ENCODE measurements at regions not wholly inside any gene's neighbourhood (a gene's known extent, or its start where the extent isn't known, plus 50 kb on each side); places are given as distances from the start of the nearest gene placed in this dataset.

DNA sequence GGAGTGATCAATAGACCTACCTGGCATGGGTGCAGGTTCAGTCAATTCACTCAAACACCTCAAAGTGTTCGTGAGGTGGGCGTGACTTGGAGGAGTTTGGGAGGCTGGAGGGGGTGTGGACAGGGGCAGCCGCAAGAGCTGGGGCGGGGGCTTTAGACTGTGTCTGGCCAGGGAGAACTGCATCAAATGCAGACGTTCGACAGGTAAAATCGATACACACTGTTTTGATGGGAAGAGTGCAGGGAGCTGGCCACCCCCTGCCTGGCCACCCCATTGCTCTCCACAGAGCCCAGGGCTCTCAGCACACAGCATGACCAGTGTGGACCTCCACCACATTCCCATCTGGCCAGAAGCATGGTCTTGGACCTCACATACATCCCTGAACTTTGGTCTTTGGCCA is 412.1 kb downstream of the OCA2 start:
- Mint-ChIP-seq H3K4me3 (ENCODE audit: unreplicated experiment) (no peak overlapping the region), H3K36me3 (ENCODE audit: low read depth) (no peaks in the 10 kb centered on the region), H3K4me1 (ENCODE audit: low read depth) (peaks cover 40% of the 10 kb centered on the region), H3K27ac (ENCODE audit: unreplicated experiment) (peak overlapping the region; percentile 87), H3K9me3 (ENCODE audit: low read depth) (peaks cover 2% of the 10 kb centered on the region), H3K27me3 (ENCODE audit: low read depth) (no peaks in the 10 kb centered on the region)
- no peak for DNase-seq (ENCODE audit: low spot score)
- TF ChIP-seq, protein P1, sequence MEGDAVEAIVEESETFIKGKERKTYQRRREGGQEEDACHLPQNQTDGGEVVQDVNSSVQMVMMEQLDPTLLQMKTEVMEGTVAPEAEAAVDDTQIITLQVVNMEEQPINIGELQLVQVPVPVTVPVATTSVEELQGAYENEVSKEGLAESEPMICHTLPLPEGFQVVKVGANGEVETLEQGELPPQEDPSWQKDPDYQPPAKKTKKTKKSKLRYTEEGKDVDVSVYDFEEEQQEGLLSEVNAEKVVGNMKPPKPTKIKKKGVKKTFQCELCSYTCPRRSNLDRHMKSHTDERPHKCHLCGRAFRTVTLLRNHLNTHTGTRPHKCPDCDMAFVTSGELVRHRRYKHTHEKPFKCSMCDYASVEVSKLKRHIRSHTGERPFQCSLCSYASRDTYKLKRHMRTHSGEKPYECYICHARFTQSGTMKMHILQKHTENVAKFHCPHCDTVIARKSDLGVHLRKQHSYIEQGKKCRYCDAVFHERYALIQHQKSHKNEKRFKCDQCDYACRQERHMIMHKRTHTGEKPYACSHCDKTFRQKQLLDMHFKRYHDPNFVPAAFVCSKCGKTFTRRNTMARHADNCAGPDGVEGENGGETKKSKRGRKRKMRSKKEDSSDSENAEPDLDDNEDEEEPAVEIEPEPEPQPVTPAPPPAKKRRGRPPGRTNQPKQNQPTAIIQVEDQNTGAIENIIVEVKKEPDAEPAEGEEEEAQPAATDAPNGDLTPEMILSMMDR (IDR thresholded peaks at IDR 0.05), result no peak

DNA sequence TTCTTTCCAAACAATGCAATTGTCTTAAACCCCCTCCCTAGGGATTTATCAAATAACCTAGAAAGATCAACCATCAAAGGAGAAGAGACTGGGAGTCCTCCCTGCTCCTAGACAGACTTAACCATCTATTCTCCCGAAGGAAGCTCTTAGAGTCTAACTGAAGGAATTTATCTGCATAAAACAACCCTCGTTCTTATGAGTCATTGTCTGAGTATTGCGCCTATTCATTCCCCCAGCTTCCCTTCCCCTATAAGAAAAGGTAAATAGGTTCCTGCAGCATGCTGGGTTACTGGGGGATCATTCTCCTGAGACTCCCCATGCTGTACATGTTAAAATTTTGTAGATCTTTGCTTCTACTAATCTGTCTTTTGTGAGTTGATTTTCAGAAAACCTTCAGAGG is 412.7 kb downstream of the OCA2 start:
- TF ChIP-seq, protein P1 (IDR thresholded peaks at IDR 0.05), result no peak
- Mint-ChIP-seq H3K36me3 (ENCODE audit: low read depth) (no peaks in the 10 kb centered on the region), H3K9me3 (ENCODE audit: low read depth) (peaks cover 2% of the 10 kb centered on the region), H3K4me3 (ENCODE audit: unreplicated experiment) (no peak overlapping the region), H3K27ac (ENCODE audit: unreplicated experiment) (peak overlapping the region; percentile 87), H3K27me3 (ENCODE audit: low read depth) (no peaks in the 10 kb centered on the region), H3K4me1 (ENCODE audit: low read depth) (peaks cover 40% of the 10 kb centered on the region)
- no peak for DNase-seq (ENCODE audit: low spot score)

DNA sequence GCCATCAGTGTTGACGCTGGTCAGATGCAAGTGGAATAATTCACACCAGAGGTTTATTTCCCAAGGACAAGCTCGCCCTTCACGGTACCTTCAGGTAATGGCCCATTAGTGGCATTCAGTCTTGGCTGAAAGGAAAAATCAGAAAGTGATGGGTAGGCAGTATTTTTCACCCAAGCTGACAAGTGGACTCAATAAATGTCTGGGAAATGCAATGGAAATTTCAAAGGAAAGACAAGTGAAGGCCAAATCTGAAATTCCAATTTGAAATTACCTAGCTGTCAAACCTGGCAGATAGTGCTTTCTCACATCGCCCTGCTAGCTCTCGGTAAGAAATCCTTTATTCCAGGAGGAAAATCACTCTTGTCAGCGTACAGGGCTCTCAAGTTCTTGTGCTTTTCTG is 413.5 kb downstream of the OCA2 start:
- TF ChIP-seq, protein P1 (IDR thresholded peaks at IDR 0.05), result no peak
- no peaks in the 10 kb centered on the region for H3K36me3 Mint-ChIP-seq (ENCODE audit: low read depth)
- H3K27ac Mint-ChIP-seq (ENCODE audit: unreplicated experiment), result no peak overlapping the region
- no peak for DNase-seq (ENCODE audit: low spot score)
- no peak overlapping the region for H3K4me3 Mint-ChIP-seq (ENCODE audit: unreplicated experiment)
- peaks cover 40% of the 10 kb centered on the region for H3K4me1 Mint-ChIP-seq (ENCODE audit: low read depth)
- peaks cover 2% of the 10 kb centered on the region for H3K9me3 Mint-ChIP-seq (ENCODE audit: low read depth)
- no peaks in the 10 kb centered on the region for H3K27me3 Mint-ChIP-seq (ENCODE audit: low read depth)

DNA sequence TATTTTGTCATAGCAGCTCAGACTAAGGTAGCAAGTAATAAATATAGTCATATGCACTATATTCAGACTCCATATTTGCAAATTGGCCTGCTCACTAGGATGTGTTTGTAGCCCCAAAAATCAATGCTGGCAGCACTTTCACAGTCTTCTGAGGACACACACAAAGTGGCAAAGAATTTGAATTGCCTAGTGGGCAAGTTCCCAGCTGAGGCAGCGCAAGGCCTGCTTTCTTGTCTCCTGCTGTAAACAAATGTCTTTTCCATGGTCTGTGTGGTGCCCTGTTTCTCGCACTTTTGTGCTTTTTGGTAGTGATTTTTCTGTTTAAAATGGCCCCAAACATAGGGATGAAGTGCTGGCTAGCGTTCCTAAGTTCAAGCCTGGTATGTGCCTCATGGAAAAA is 416.0 kb downstream of the OCA2 start:
- no peak overlapping the region for H3K4me3 Mint-ChIP-seq (ENCODE audit: unreplicated experiment)
- peaks cover 38% of the 10 kb centered on the region for H3K4me1 Mint-ChIP-seq (ENCODE audit: low read depth)
- H3K36me3 Mint-ChIP-seq (ENCODE audit: low read depth), result no peaks in the 10 kb centered on the region
- H3K27me3 Mint-ChIP-seq (ENCODE audit: low read depth), result no peaks in the 10 kb centered on the region
- no peaks in the 10 kb centered on the region for H3K9me3 Mint-ChIP-seq (ENCODE audit: low read depth)
- DNase-seq (ENCODE audit: low spot score), result no peak
- TF ChIP-seq, protein P1 (IDR thresholded peaks at IDR 0.05), result no peak
- no peak overlapping the region for H3K27ac Mint-ChIP-seq (ENCODE audit: unreplicated experiment)

DNA sequence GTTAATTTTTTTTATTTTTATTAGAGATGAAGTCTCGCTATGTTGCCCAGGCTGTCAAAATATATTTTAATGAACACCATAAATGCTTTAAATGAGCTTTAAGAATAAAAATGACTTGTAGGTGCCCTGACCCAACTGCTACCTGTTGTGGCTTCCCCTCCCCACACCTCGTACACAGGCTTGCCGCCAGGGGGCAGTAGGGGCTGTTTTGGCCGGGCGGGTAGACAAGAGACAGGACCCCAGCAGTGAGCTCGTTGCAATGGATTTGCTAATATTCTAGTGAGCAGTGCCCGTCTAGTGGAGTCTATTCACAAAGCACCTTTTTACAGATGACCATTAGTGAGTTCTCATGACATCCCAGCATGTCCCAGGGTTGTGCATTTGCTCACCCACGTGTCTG is 418.1 kb downstream of the OCA2 start:
- Mint-ChIP-seq H3K4me3 (ENCODE audit: unreplicated experiment) (no peak overlapping the region), H3K27me3 (ENCODE audit: low read depth) (no peaks in the 10 kb centered on the region), H3K36me3 (ENCODE audit: low read depth) (no peaks in the 10 kb centered on the region), H3K4me1 (ENCODE audit: low read depth) (peaks cover 25% of the 10 kb centered on the region), H3K27ac (ENCODE audit: unreplicated experiment) (no peak overlapping the region), H3K9me3 (ENCODE audit: low read depth) (no peaks in the 10 kb centered on the region)
- TF ChIP-seq, protein P1 (IDR thresholded peaks at IDR 0.05), result no peak
- no peak for DNase-seq (ENCODE audit: low spot score)

All from chondrocyte (in vitro differentiated cells).